HEK293 (cell line): ENCODE measurements at regions not wholly inside any gene's neighbourhood (a gene's known extent, or its start where the extent isn't known, plus 50 kb on each side); places are given as distances from the start of the nearest gene placed in this dataset.

Experiments
- CTCF ChIA-PET: fragments of 350-600 bp; formaldehyde crosslinking; extraction: SDS; loops from one replicate; lab custom pipeline; 2021; ENCODE audit warnings: antibody characterized with exemption; lab: Yijun Ruan, JAX
- POLR2A ChIA-PET: fragments of 300-600 bp; formaldehyde crosslinking; extraction: SDS; loops from one replicate; lab custom pipeline; 2020; ENCODE audit warnings: antibody characterized with exemption, inconsistent platforms; lab: Yijun Ruan, JAX
- H3K27ac ChIP-seq: fragments of 200-500 bp; sonication (Bioruptor generic); 2 replicates; pipeline ENCODE4 v1.5.1; 2014; ENCODE audit warnings: low read depth, low read length, control low read depth, inconsistent platforms; ENCODE audit errors: extremely low read depth
- H3K36me3 ChIP-seq, 2 experiments: fragments of 200-500 bp in 1 of 2; sonication (Bioruptor generic) in 1 of 2; 1 replicate in 1 of 2; 2 replicates in 1 of 2; pipeline ENCODE4 v1.5.1; 2014 to 2017; ENCODE audit warnings: inconsistent platforms in 2 of 2, low read length in 2 of 2; ENCODE audit not compliant: control insufficient read depth in 2 of 2, insufficient read depth in 1 of 2
- H3K4me1 ChIP-seq: fragments of 200-500 bp; sonication (Bioruptor generic); 2 replicates; pipeline ENCODE4 v1.5.1; 2014; ENCODE audit warnings: mild to moderate bottlenecking, low read length, inconsistent platforms; ENCODE audit not compliant: control insufficient read depth, insufficient read depth
- H3K4me3 ChIP-seq: 2 replicates; pipeline ENCODE4 v1.5.1; 2011; ENCODE audit warnings: low read depth, mild to moderate bottlenecking, control low read depth, low read length, moderate library complexity
- H3K9me3 ChIP-seq: fragments of 200-500 bp; sonication (Bioruptor generic); 2 replicates; pipeline ENCODE4 v1.5.1; 2014; ENCODE audit warnings: low read depth, low read length, inconsistent platforms; ENCODE audit not compliant: control insufficient read depth, insufficient read depth
- KLF7 ChIP-seq: fragments of 450-650 bp; formaldehyde crosslinking; IDR thresholded peaks from 2 replicates; pipeline ENCODE4 v1.5.1; 2016; ENCODE audit warnings: missing biosample characterization, missing genetic modification characterization, borderline replicate concordance
- MEIS1 ChIP-seq: sonication (generic); formaldehyde crosslinking; IDR thresholded peaks from 2 replicates; pipeline ENCODE4 v1.8.1; 2022; ENCODE audit warnings: missing genetic modification reagents, mild to moderate bottlenecking, borderline replicate concordance
- OSR2 ChIP-seq: fragments of 450-650 bp; formaldehyde crosslinking; IDR thresholded peaks from 2 replicates; pipeline ENCODE4 v1.5.1; 2016; ENCODE audit warnings: missing biosample characterization, missing genetic modification characterization
- OVOL3 ChIP-seq: fragments of 450-650 bp; formaldehyde crosslinking; IDR thresholded peaks from 2 replicates; pipeline ENCODE4 v1.5.1; 2016; ENCODE audit warnings: missing biosample characterization, missing genetic modification characterization
- PRDM10 ChIP-seq: fragments of 450-650 bp; formaldehyde crosslinking; IDR thresholded peaks from 2 replicates; pipeline ENCODE4 v1.5.1; 2016; ENCODE audit warnings: missing biosample characterization, missing genetic modification characterization
- TCF7L2 ChIP-seq: IDR thresholded peaks from 2 replicates; pipeline ENCODE4 v1.6.1; 2011; ENCODE audit warnings: low read depth, mild to moderate bottlenecking, inconsistent platforms, low read length, moderate library complexity, borderline replicate concordance
- TRIM28 ChIP-seq: IDR thresholded peaks from 2 replicates; pipeline ENCODE4 v1.6.1; 2011; ENCODE audit warnings: low read length, control low read depth, borderline replicate concordance
- YY1 ChIP-seq: fragments of 450-650 bp; formaldehyde crosslinking; IDR thresholded peaks from 2 replicates; pipeline ENCODE4 v1.5.1; 2018; ENCODE audit warnings: missing biosample characterization, missing genetic modification characterization
- YY2 ChIP-seq: fragments of 450-650 bp; formaldehyde crosslinking; IDR thresholded peaks from 2 replicates; pipeline ENCODE4 v1.5.1; 2016; ENCODE audit warnings: missing biosample characterization, missing genetic modification characterization
- ZBTB10 ChIP-seq: fragments of 450-650 bp; formaldehyde crosslinking; IDR thresholded peaks from 2 replicates; pipeline ENCODE4 v1.5.1; 2016; ENCODE audit warnings: missing biosample characterization, missing genetic modification characterization
- ZBTB26 ChIP-seq: fragments of 450-650 bp; formaldehyde crosslinking; optimal IDR thresholded peaks from 2 replicates; pipeline ENCODE3; 2016; ENCODE audit warnings: missing biosample characterization, mild to moderate bottlenecking, missing genetic modification characterization
- ZBTB8A ChIP-seq: fragments of 450-650 bp; formaldehyde crosslinking; IDR thresholded peaks from 2 replicates; pipeline ENCODE4 v1.5.1; 2016; ENCODE audit warnings: missing biosample characterization, missing genetic modification characterization
- ZFP41 ChIP-seq: fragments of 450-650 bp; formaldehyde crosslinking; IDR thresholded peaks from 2 replicates; pipeline ENCODE4 v1.5.1; 2016; ENCODE audit warnings: missing biosample characterization, missing genetic modification characterization, borderline replicate concordance
- ZNF16 ChIP-seq: fragments of 450-650 bp; formaldehyde crosslinking; IDR thresholded peaks from 2 replicates; pipeline ENCODE4 v1.5.1; 2016; ENCODE audit warnings: low read depth, missing biosample characterization, missing genetic modification characterization
- ZNF202 ChIP-seq: fragments of 450-650 bp; formaldehyde crosslinking; IDR thresholded peaks from 2 replicates; pipeline ENCODE4 v1.5.1; 2016; ENCODE audit warnings: missing biosample characterization, missing genetic modification characterization, borderline replicate concordance
- ZNF221 ChIP-seq: fragments of 450-650 bp; formaldehyde crosslinking; IDR thresholded peaks from 2 replicates; pipeline ENCODE4 v1.5.1; 2017; ENCODE audit warnings: missing biosample characterization, missing genetic modification characterization, borderline replicate concordance
- ZNF404 ChIP-seq: fragments of 450-650 bp; formaldehyde crosslinking; IDR thresholded peaks from 2 replicates; pipeline ENCODE4 v1.5.1; 2017; ENCODE audit warnings: missing biosample characterization, missing genetic modification characterization
- ZNF48 ChIP-seq: fragments of 450-650 bp; formaldehyde crosslinking; IDR thresholded peaks from 2 replicates; pipeline ENCODE4 v1.5.1; 2016; ENCODE audit warnings: missing biosample characterization, missing genetic modification characterization
- ZNF660 ChIP-seq: fragments of 450-650 bp; IDR thresholded peaks from 2 replicates; pipeline ENCODE4 v1.5.1; 2018; ENCODE audit warnings: missing biosample characterization, mild to moderate bottlenecking, missing genetic modification characterization
- ZNF791 ChIP-seq: fragments of 450-650 bp; formaldehyde crosslinking; IDR thresholded peaks from 2 replicates; pipeline ENCODE4 v1.5.1; 2016; ENCODE audit warnings: missing biosample characterization, missing genetic modification characterization
- TF ChIP-seq, protein P1 (sequence below): fragments of 450-650 bp; formaldehyde crosslinking; IDR thresholded peaks from 2 replicates; pipeline ENCODE4 v1.5.1; 2016; ENCODE audit warnings: missing biosample characterization, missing genetic modification characterization
- TF ChIP-seq, protein P2 (sequence below): fragments of 450-650 bp; formaldehyde crosslinking; IDR thresholded peaks from 2 replicates; pipeline ENCODE4 v1.5.1; 2016; ENCODE audit warnings: missing biosample characterization, missing genetic modification characterization

GRCh38 chr14:86641310-86641709 is 1111.4 kb downstream of the FLRT2 start:
- TF ChIP-seq PRDM10 (tag by site-specific recombination) = no peak
- TF ChIP-seq, protein P1, sequence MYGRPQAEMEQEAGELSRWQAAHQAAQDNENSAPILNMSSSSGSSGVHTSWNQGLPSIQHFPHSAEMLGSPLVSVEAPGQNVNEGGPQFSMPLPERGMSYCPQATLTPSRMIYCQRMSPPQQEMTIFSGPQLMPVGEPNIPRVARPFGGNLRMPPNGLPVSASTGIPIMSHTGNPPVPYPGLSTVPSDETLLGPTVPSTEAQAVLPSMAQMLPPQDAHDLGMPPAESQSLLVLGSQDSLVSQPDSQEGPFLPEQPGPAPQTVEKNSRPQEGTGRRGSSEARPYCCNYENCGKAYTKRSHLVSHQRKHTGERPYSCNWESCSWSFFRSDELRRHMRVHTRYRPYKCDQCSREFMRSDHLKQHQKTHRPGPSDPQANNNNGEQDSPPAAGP = no peak
- no peak for TF ChIP-seq ZBTB10 (tag by site-specific recombination)
- no peak for TF ChIP-seq TCF7L2
- no peak for TF ChIP-seq ZNF221
- no peak for TF ChIP-seq TRIM28
- TF ChIP-seq YY2 (tag by site-specific recombination) = no peak
- TF ChIP-seq ZFP41 (tag by site-specific recombination) = no peak
- TF ChIP-seq, protein P2, sequence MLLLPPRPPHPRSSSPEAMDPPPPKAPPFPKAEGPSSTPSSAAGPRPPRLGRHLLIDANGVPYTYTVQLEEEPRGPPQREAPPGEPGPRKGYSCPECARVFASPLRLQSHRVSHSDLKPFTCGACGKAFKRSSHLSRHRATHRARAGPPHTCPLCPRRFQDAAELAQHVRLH = no peak
- Histone ChIP-seq H3K9me3 (no peaks in the 10 kb centered on the region), H3K27ac (no peak overlapping the region), H3K36me3 (no peaks in the 10 kb centered on the region), H3K4me3 (no peak overlapping the region), H3K4me1 (no peaks in the 10 kb centered on the region)
- CTCF ChIA-PET = no interaction called here
- POLR2A ChIA-PET = no interaction called here

- H3K9me3 ChIP-seq = no peaks in the 10 kb centered on the region
- TF ChIP-seq ZNF202 (no peak), YY1 (tag by site-specific recombination) (no peak), ZBTB8A (tag by site-specific recombination) (no peak)
- ChIA-PET POLR2A (no interaction called here), CTCF (no interaction called here)
- no peak overlapping the region for H3K27ac ChIP-seq
- H3K4me1 ChIP-seq = no peaks in the 10 kb centered on the region
- no peaks in the 10 kb centered on the region for H3K36me3 ChIP-seq
- H3K4me3 ChIP-seq = no peak overlapping the region
Measured at GRCh38 chr14:86640288-86640687, 1110.3 kb downstream of the FLRT2 start.

DNA sequence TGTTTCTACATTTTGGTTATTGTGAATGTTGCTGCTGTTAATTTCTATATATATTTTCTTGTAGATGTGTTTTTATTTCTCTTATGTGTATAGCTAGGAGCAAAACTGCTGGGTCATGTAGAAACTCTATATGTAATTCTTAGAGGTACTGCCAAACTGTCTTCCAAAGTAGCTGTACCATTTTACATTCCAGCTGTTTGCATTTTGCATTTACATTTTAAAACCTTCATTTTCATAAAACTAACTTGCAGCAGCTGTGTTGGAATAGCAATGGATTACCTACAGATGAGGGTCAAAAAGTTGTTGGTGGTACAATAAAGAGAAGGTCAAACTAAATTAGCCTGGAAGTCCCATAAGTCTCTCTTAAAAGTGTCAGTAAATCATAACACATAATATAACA is 1109.7 kb downstream of the FLRT2 start:
- no peaks in the 10 kb centered on the region for H3K9me3 ChIP-seq
- no peak for TF ChIP-seq ZNF791 (tag by site-specific recombination)
- no peak for TF ChIP-seq MEIS1 (CRISPR knock-in tag)
- TF ChIP-seq ZNF16 (tag by site-specific recombination) = no peak
- no peak for TF ChIP-seq KLF7
- no peak for TF ChIP-seq ZNF404 (tag by site-specific recombination)
- TF ChIP-seq OVOL3 (tag by site-specific recombination) = no peak
- no peak for TF ChIP-seq ZBTB26 (tag by site-specific recombination)
- TF ChIP-seq OSR2 (tag by site-specific recombination) = no peak
- no peak for TF ChIP-seq ZNF660 (tag by site-specific recombination)
- no peak for TF ChIP-seq ZNF48 (tag by site-specific recombination)
- no peaks in the 10 kb centered on the region for H3K36me3 ChIP-seq
- H3K4me3 ChIP-seq = no peak overlapping the region
- no peaks in the 10 kb centered on the region for H3K4me1 ChIP-seq
- ChIA-PET CTCF (no interaction called here), POLR2A (no interaction called here)
- H3K27ac ChIP-seq = no peak overlapping the region
